ENCODE measurements at regions not wholly inside any gene's neighbourhood (a gene's known extent, or its start where the extent isn't known, plus 50 kb on each side); places are given as distances from the start of the nearest gene placed in this dataset.
A peak's percentile ranks its signal among the peaks of the same experiment; 100 is the strongest.

DNA sequence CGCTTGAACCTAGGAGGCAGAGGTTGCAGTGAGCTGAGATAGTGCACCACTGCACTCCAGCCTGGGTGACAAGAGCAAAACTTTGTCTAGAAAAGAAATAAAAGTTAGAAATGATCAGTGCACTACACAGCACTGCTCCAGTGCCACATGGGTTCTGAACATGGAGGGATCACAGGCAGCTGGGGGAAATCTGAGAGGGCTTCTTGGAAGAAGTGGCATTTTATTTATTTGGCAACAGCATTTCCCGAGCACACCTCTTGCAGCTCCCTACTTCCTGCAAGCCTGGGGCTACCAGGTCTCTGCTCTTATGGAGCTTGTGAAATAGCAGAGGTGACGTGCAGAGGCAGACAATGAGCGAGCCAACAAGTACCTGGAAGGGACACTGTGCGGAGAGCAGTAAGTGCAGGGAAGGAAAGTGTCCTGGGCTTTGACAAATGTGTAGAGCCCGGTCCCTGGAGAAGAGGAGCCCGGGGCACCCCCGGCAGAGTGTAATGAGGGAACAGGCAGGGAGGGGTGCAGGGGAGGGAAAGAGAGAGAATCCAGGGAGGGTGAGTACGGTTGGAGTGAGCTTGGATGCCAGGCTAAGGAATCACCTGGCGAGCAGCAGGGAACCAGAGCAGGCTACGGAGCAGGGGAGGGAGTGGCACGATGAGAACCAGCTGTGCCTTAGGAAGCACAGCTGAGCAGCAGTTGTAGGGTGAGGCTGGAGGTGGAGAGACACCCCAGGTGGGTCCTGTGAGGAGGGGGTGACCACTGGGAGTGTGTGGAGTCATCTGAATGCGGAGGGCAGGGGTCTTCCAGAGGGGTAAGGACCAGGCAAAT is 104.6 kb upstream of the CTBP2 start:
- Mint-ChIP-seq H3K9me3 (ENCODE audit: unreplicated experiment) (no peaks in the 10 kb centered on the region), H3K27ac (ENCODE audit: unreplicated experiment) (no peak overlapping the region), H3K36me3 (ENCODE audit: unreplicated experiment) (no peaks in the 10 kb centered on the region), H3K27me3 (ENCODE audit: unreplicated experiment) (peaks cover 3% of the 10 kb centered on the region), H3K4me1 (ENCODE audit: unreplicated experiment) (no peaks in the 10 kb centered on the region), H3K4me3 (ENCODE audit: unreplicated experiment) (no peak overlapping the region)
- TF ChIP-seq CTCF (IDR thresholded peaks at IDR 0.05), result no peak
- DNase-seq (ENCODE audit: extremely low spot score, unreplicated experiment), result peak; percentile 69

- no peaks in the 10 kb centered on the region for H3K4me1 Mint-ChIP-seq (ENCODE audit: unreplicated experiment)
- no peaks in the 10 kb centered on the region for H3K36me3 Mint-ChIP-seq (ENCODE audit: unreplicated experiment)
- H3K9me3 Mint-ChIP-seq (ENCODE audit: unreplicated experiment), result no peaks in the 10 kb centered on the region
- peak; percentile 70 for DNase-seq (ENCODE audit: extremely low spot score, unreplicated experiment)
- TF ChIP-seq CTCF (IDR thresholded peaks at IDR 0.05), result no peak
- H3K4me3 Mint-ChIP-seq (ENCODE audit: unreplicated experiment), result no peak overlapping the region
- H3K27ac Mint-ChIP-seq (ENCODE audit: unreplicated experiment), result no peak overlapping the region
- peaks cover 3% of the 10 kb centered on the region for H3K27me3 Mint-ChIP-seq (ENCODE audit: unreplicated experiment)
Observed at GRCh38 chr10:125264091-125264490, 103.7 kb upstream of the CTBP2 start.

- H3K27ac Mint-ChIP-seq (ENCODE audit: unreplicated experiment), result no peak overlapping the region
- no peak for DNase-seq (ENCODE audit: extremely low spot score, unreplicated experiment)
- H3K27me3 Mint-ChIP-seq (ENCODE audit: unreplicated experiment), result peaks cover 3% of the 10 kb centered on the region
- no peak for TF ChIP-seq CTCF (IDR thresholded peaks at IDR 0.05)
- H3K4me3 Mint-ChIP-seq (ENCODE audit: unreplicated experiment), result no peak overlapping the region
- no peaks in the 10 kb centered on the region for H3K36me3 Mint-ChIP-seq (ENCODE audit: unreplicated experiment)
- no peaks in the 10 kb centered on the region for H3K4me1 Mint-ChIP-seq (ENCODE audit: unreplicated experiment)
- no peaks in the 10 kb centered on the region for H3K9me3 Mint-ChIP-seq (ENCODE audit: unreplicated experiment)
Observed at GRCh38 chr10:125263551-125263950, 103.2 kb upstream of the CTBP2 start.

- peak; percentile 38 for DNase-seq (ENCODE audit: extremely low spot score, unreplicated experiment)
- Mint-ChIP-seq H3K4me1 (ENCODE audit: unreplicated experiment) (no peaks in the 10 kb centered on the region), H3K9me3 (ENCODE audit: unreplicated experiment) (no peaks in the 10 kb centered on the region), H3K27ac (ENCODE audit: unreplicated experiment) (no peak overlapping the region), H3K36me3 (ENCODE audit: unreplicated experiment) (no peaks in the 10 kb centered on the region), H3K4me3 (ENCODE audit: unreplicated experiment) (no peak overlapping the region), H3K27me3 (ENCODE audit: unreplicated experiment) (peaks cover 3% of the 10 kb centered on the region)
- no peak for TF ChIP-seq CTCF (IDR thresholded peaks at IDR 0.05)
Observed at GRCh38 chr10:125262920-125263319, 102.6 kb upstream of the CTBP2 start.

DNA sequence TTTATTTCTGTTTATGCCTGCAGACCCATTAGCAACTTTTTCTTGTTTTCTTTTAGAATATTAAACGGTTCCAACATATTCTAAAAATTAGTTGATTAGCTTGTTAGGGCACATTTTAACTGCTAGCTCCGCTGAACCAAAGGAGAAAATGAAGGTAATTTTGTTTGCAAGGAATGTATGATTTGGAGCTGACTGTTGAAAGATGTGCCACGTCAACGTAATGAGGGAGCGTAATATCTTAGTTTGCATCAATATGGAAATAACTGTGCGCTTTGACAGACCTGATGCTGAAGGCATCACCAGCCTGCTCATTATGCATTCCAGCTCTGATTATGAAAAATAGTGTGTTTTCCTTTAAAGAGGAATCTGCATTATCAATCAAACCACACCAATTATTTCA is 102.0 kb upstream of the CTBP2 start:
- Mint-ChIP-seq H3K27ac (ENCODE audit: unreplicated experiment) (no peak overlapping the region), H3K4me1 (ENCODE audit: unreplicated experiment) (no peaks in the 10 kb centered on the region), H3K4me3 (ENCODE audit: unreplicated experiment) (no peak overlapping the region), H3K27me3 (ENCODE audit: unreplicated experiment) (peaks cover 3% of the 10 kb centered on the region), H3K36me3 (ENCODE audit: unreplicated experiment) (no peaks in the 10 kb centered on the region), H3K9me3 (ENCODE audit: unreplicated experiment) (no peaks in the 10 kb centered on the region)
- TF ChIP-seq CTCF (IDR thresholded peaks at IDR 0.05), result no peak
- no peak for DNase-seq (ENCODE audit: extremely low spot score, unreplicated experiment)
